DND-41 (cell line): ENCODE measurements at regions not wholly inside any gene's neighbourhood (a gene's known extent, or its start where the extent isn't known, plus 50 kb on each side); places are given as distances from the start of the nearest gene placed in this dataset.

Experiments
- EZH2 ChIP-seq: IDR thresholded peaks from 3 replicates; pipeline ENCODE4 v1.6.1; 2012; ENCODE audit warnings: borderline replicate concordance, low read depth, mild to moderate bottlenecking, moderate library complexity, low read length, inconsistent platforms; ENCODE audit not compliant: severe bottlenecking
- TF ChIP-seq, protein P1 (sequence below): IDR thresholded peaks from 2 replicates; pipeline ENCODE4 v1.5.1; 2012; ENCODE audit warnings: borderline replicate concordance, low read length, moderate library complexity, mild to moderate bottlenecking; ENCODE audit not compliant: poor library complexity, severe bottlenecking; ENCODE audit errors: extremely low read depth

- TF ChIP-seq, protein P1, sequence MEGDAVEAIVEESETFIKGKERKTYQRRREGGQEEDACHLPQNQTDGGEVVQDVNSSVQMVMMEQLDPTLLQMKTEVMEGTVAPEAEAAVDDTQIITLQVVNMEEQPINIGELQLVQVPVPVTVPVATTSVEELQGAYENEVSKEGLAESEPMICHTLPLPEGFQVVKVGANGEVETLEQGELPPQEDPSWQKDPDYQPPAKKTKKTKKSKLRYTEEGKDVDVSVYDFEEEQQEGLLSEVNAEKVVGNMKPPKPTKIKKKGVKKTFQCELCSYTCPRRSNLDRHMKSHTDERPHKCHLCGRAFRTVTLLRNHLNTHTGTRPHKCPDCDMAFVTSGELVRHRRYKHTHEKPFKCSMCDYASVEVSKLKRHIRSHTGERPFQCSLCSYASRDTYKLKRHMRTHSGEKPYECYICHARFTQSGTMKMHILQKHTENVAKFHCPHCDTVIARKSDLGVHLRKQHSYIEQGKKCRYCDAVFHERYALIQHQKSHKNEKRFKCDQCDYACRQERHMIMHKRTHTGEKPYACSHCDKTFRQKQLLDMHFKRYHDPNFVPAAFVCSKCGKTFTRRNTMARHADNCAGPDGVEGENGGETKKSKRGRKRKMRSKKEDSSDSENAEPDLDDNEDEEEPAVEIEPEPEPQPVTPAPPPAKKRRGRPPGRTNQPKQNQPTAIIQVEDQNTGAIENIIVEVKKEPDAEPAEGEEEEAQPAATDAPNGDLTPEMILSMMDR, result no peak
- no peak for TF ChIP-seq EZH2
Observed at GRCh38 chr2:75353131-75353530, 153.8 kb upstream of the TACR1 start.
